Common myeloid progenitor, CD34-positive (primary cell): ENCODE measurements at regions not wholly inside any gene's neighbourhood (a gene's known extent, or its start where the extent isn't known, plus 50 kb on each side); places are given as distances from the start of the nearest gene placed in this dataset.

Source experiments
- CTCF ChIA-PET: fragments of 350-600 bp; sonication (Branson Sonifier 250); formaldehyde crosslinking; loops from one replicate; lab custom pipeline; 2021; ENCODE audit warnings: antibody characterized with exemption; lab: Charles Lee
- POLR2A ChIA-PET: fragments of 350-600 bp; sonication (Branson Sonifier 250); formaldehyde crosslinking; loops from one replicate; lab custom pipeline; 2021; ENCODE audit warnings: antibody characterized with exemption; lab: Charles Lee
- DNase-seq, 3 donors: peaks; one replicate each; pipeline versions ENCODE4 v3.0.0 to v3.0.0-alpha.2; 2013
- H3K27ac ChIP-seq, 2 experiments: 1 replicate in 1 of 2; 2 replicates in 1 of 2; pipeline ENCODE4 v1.7.0; 2013; ENCODE audit warnings: inconsistent platforms in 2 of 2, low read length in 2 of 2, mild to moderate bottlenecking in 2 of 2, low read depth in 1 of 2, moderate library complexity in 1 of 2; ENCODE audit not compliant: severe bottlenecking in 2 of 2, insufficient read depth in 1 of 2, poor library complexity in 1 of 2
- H3K27me3 ChIP-seq, 5 experiments: replicated peaks in 2 of 5; 1 replicate in 3 of 5; 2 replicates in 2 of 5; pipeline versions ENCODE4 v1.6.1 to v1.7.0; 2013; ENCODE audit warnings: low read length in 4 of 5, mild to moderate bottlenecking in 2 of 5, moderate library complexity in 2 of 5, inconsistent platforms in 1 of 5; ENCODE audit not compliant: insufficient read depth in 5 of 5, control insufficient read depth in 4 of 5
- H3K36me3 ChIP-seq, 4 experiments: 1 replicate in 2 of 4; 2 replicates in 2 of 4; pipeline versions ENCODE4 v1.6.1 to v1.7.0; 2013; ENCODE audit warnings: low read length in 3 of 4, control low read depth in 1 of 4, mild to moderate bottlenecking in 1 of 4; ENCODE audit not compliant: control insufficient read depth in 4 of 4, insufficient read depth in 4 of 4
- H3K4me1 ChIP-seq, 4 experiments: 1 replicate in 3 of 4; 2 replicates in 1 of 4; pipeline versions ENCODE4 v1.6.1 to v1.7.1; 2013; ENCODE audit warnings: low read length in 3 of 4, mild to moderate bottlenecking in 3 of 4, control low read depth in 1 of 4, inconsistent platforms in 1 of 4, moderate library complexity in 1 of 4; ENCODE audit not compliant: control insufficient read depth in 4 of 4, insufficient read depth in 4 of 4; ENCODE audit errors: control extremely low read depth in 1 of 4
- H3K4me3 ChIP-seq, 7 experiments: 1 replicate in 4 of 7; 2 replicates in 3 of 7; pipeline versions ENCODE4 v1.5.1 to v1.7.0; 2013; ENCODE audit warnings: mild to moderate bottlenecking in 7 of 7, low read length in 6 of 7, moderate library complexity in 6 of 7, inconsistent platforms in 2 of 7, low read depth in 2 of 7, control low read depth in 1 of 7; ENCODE audit not compliant: insufficient read depth in 4 of 7, control insufficient read depth in 1 of 7; ENCODE audit errors: extremely low read depth in 1 of 7
- H3K9me3 ChIP-seq, 5 experiments: 1 replicate in 4 of 5; 2 replicates in 1 of 5; pipeline versions ENCODE4 v1.6.1 to v1.7.1; 2013; ENCODE audit warnings: low read length in 4 of 5, mild to moderate bottlenecking in 2 of 5, inconsistent platforms in 1 of 5, low read depth in 1 of 5, moderate library complexity in 1 of 5; ENCODE audit not compliant: control insufficient read depth in 4 of 5, insufficient read depth in 2 of 5; ENCODE audit errors: control extremely low read depth in 1 of 5
- WGBS: methylation state at CpG from one replicate; pipeline ENCODE4 v1.1.5; 2013; ENCODE audit not compliant: insufficient coverage; 5-methylcytosine and 5-hydroxymethylcytosine counted together

DNA sequence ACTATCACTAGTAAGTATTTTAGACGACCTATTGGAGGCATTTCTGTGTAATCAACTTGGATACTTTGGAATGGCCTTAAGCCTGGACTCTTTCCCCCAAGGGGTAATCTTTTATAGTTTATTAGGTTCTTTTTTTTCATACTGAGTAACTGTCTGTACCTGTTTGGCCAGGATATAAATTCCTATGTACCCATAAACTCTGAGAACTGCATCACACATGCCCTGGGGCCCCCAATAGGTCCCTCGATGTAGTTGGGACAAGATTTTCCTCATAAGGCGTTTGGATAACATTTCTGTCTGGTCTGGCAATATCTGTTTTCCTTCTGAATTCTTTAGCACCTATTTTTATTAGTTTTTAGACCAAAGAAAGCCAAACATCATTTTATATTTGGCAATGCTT, 86.4 kb upstream of the WNT7A start:
- ChIA-PET POLR2A (no interaction called here), CTCF (no interaction called here)
- no peaks in the 10 kb centered on the region for H3K36me3 ChIP-seq
- WGBS, result no CpG with 5 or more reads among the region's 3 CpGs
- peaks cover 0 to 2% (median 0%) of the 10 kb centered on the region in 5 experiments for H3K9me3 ChIP-seq
- H3K4me1 ChIP-seq, result no peaks in the 10 kb centered on the region
- H3K27me3 ChIP-seq, result peaks cover 0 to 3% (median 0%) of the 10 kb centered on the region in 5 experiments
- H3K4me3 ChIP-seq, result no peak overlapping the region
- DNase-seq, result no peak
- H3K27ac ChIP-seq, result no peak overlapping the region

GRCh38 chr3:13963137-13963886, 83.4 kb upstream of the WNT7A start:
- Histone ChIP-seq H3K36me3 (no peaks in the 10 kb centered on the region), H3K4me1 (no peaks in the 10 kb centered on the region), H3K4me3 (no peak overlapping the region), H3K27ac (no peak overlapping the region), H3K9me3 (no peaks in the 10 kb centered on the region), H3K27me3 (peaks cover 0 to 3% (median 0%) of the 10 kb centered on the region in 5 experiments)
- 100% methylated on average over 1 of the region's 4 CpGs for WGBS
- DNase-seq, result no peak
- CTCF ChIA-PET, result no interaction called here
- POLR2A ChIA-PET, result no interaction called here

GRCh38 chr3:13954741-13955483, 75.0 kb upstream of the WNT7A start:
- 90% methylated on average over 6 of the region's 11 CpGs for WGBS
- CTCF ChIA-PET, result interaction anchor here (1.6 kb wide), 1 partner anchor 16 kb away, joined by 4 read pairs; no protein-coding TSS in a partner anchor

GRCh38 chr3:13954266-13954665, 74.4 kb upstream of the WNT7A start:
- Histone ChIP-seq H3K4me1 (no peaks in the 10 kb centered on the region), H3K4me3 (no peak overlapping the region), H3K36me3 (no peaks in the 10 kb centered on the region), H3K27me3 (peaks cover 0 to 5% (median 0%) of the 10 kb centered on the region in 5 experiments), H3K9me3 (peaks cover 0 to 6% (median 0%) of the 10 kb centered on the region in 5 experiments), H3K27ac (no peak overlapping the region)
- CTCF ChIA-PET, result interaction anchor here (1.6 kb wide), 1 partner anchor 15 kb away, joined by 4 read pairs; no protein-coding TSS in a partner anchor
- no peak for DNase-seq
- POLR2A ChIA-PET, result no interaction called here
- 94% methylated on average over 4 of the region's 4 CpGs for WGBS

More at GRCh38 chr3:13954741-13955483, 75.0 kb upstream of the WNT7A start:
- H3K27ac ChIP-seq, result no peak overlapping the region
- POLR2A ChIA-PET, result no interaction called here
- peaks cover 0 to 5% (median 0%) of the 10 kb centered on the region in 5 experiments for H3K27me3 ChIP-seq
- peaks cover 0 to 5% (median 0%) of the 10 kb centered on the region in 5 experiments for H3K9me3 ChIP-seq
- DNase-seq, result no peak
- no peak overlapping the region for H3K4me3 ChIP-seq
- H3K36me3 ChIP-seq, result no peaks in the 10 kb centered on the region
- H3K4me1 ChIP-seq, result no peaks in the 10 kb centered on the region

GRCh38 chr3:13951184-13951583, 71.3 kb upstream of the WNT7A start:
- POLR2A ChIA-PET, result no interaction called here

DNA sequence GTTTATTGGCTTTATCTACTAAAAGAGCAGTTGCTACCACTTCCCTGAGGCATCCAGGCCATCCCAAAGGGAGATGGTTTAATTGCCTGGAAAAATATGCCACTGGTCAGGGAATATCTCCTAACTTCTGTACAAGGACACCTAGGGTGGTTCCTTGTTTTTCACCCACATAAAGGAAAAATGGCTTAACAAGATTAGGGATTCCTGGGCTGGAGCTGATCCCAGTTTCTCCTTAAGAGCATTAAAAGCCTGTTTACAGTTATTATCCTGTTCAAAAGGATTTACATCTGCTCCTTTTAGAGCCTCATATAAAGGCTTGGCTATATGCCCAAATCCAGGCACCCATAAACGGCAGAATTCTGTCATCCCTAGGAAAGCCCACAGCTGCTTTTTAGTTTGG, 70.2 kb upstream of the WNT7A start:
- peaks cover 0 to 15% (median 6%) of the 10 kb centered on the region in 5 experiments for H3K9me3 ChIP-seq
- POLR2A ChIA-PET, result no interaction called here
- no peak overlapping the region for H3K27ac ChIP-seq
- H3K4me3 ChIP-seq, result no peak overlapping the region
- no peaks in the 10 kb centered on the region for H3K4me1 ChIP-seq
- H3K36me3 ChIP-seq, result no peaks in the 10 kb centered on the region
- peaks cover 0 to 15% (median 2%) of the 10 kb centered on the region in 5 experiments for H3K27me3 ChIP-seq
- CTCF ChIA-PET, result no interaction called here
- WGBS, result 80% methylated on average over 1 of the region's 1 CpG
- DNase-seq, result no peak

More at GRCh38 chr3:13951184-13951583, 71.3 kb upstream of the WNT7A start:
- Histone ChIP-seq H3K27ac (no peak overlapping the region), H3K4me1 (no peaks in the 10 kb centered on the region), H3K9me3 (peaks cover 0 to 13% (median 6%) of the 10 kb centered on the region in 5 experiments), H3K4me3 (no peak overlapping the region), H3K27me3 (peaks cover 0 to 15% (median 2%) of the 10 kb centered on the region in 5 experiments), H3K36me3 (no peaks in the 10 kb centered on the region)
- CTCF ChIA-PET, result no interaction called here
- WGBS, result 90% methylated on average over 1 of the region's 1 CpG
- DNase-seq, result no peak

GRCh38 chr3:13947912-13948311, 68.0 kb upstream of the WNT7A start:
- Histone ChIP-seq H3K4me3 (no peak overlapping the region), H3K27me3 (peaks cover 0 to 15% (median 2%) of the 10 kb centered on the region in 5 experiments), H3K4me1 (no peaks in the 10 kb centered on the region), H3K27ac (no peak overlapping the region), H3K36me3 (no peaks in the 10 kb centered on the region), H3K9me3 (peaks cover 0 to 17% (median 6%) of the 10 kb centered on the region in 5 experiments)
- ChIA-PET CTCF (no interaction called here), POLR2A (no interaction called here)
- WGBS, result 54% methylated on average over 7 of the region's 8 CpGs
- no peak for DNase-seq
